22Rv1 (cell line): ENCODE measurements at regions not wholly inside any gene's neighbourhood (a gene's known extent, or its start where the extent isn't known, plus 50 kb on each side); places are given as distances from the start of the nearest gene placed in this dataset.

ENCODE experiments used
- H3K27ac ChIP-seq: fragments of 450-650 bp; 2 replicates; pipeline ENCODE4 v1.5.1; 2017
- CTCF ChIP-seq: fragments of 450-650 bp; IDR thresholded peaks from 2 replicates; pipeline ENCODE4 v1.5.1; 2017; ENCODE audit warnings: mild to moderate bottlenecking
- ZFX ChIP-seq: fragments of 450-650 bp; IDR thresholded peaks from 2 replicates; pipeline ENCODE4 v1.6.1; 2017; ENCODE audit warnings: antibody characterized with exemption, borderline replicate concordance

GRCh38 chr16:77555126-77555525 lies 120.3 kb upstream of the ADAMTS18 start:
- H3K27ac ChIP-seq: no peak overlapping the region
- no peak for TF ChIP-seq ZFX
- TF ChIP-seq CTCF: no peak

- TF ChIP-seq ZFX: no peak
- no peak for TF ChIP-seq CTCF
- H3K27ac ChIP-seq: no peak overlapping the region
Measured at GRCh38 chr16:77555791-77556190, 121.0 kb upstream of the ADAMTS18 start.

- TF ChIP-seq CTCF (no peak), ZFX (no peak)
Measured at GRCh38 chr16:77556201-77556873, 121.5 kb upstream of the ADAMTS18 start.

GRCh38 chr16:77557385-77557784 lies 122.6 kb upstream of the ADAMTS18 start:
- TF ChIP-seq CTCF (no peak), ZFX (no peak)
- H3K27ac ChIP-seq: no peak overlapping the region

More at GRCh38 chr16:77556201-77556873, 121.5 kb upstream of the ADAMTS18 start:
- no peak overlapping the region for H3K27ac ChIP-seq

GRCh38 chr16:77558786-77559185 lies 124.0 kb upstream of the ADAMTS18 start:
- no peak overlapping the region for H3K27ac ChIP-seq
- TF ChIP-seq CTCF (no peak), ZFX (no peak)

- TF ChIP-seq CTCF: no peak
- TF ChIP-seq ZFX: no peak
Measured at GRCh38 chr16:77562497-77562896, 127.7 kb upstream of the ADAMTS18 start.

GRCh38 chr16:77564791-77565390 lies 130.1 kb upstream of the ADAMTS18 start:
- H3K27ac ChIP-seq: no peak overlapping the region
- no peak for TF ChIP-seq ZFX
- no peak for TF ChIP-seq CTCF

More at GRCh38 chr16:77562497-77562896, 127.7 kb upstream of the ADAMTS18 start:
- H3K27ac ChIP-seq: no peak overlapping the region
